ENCODE measurements at regions not wholly inside any gene's neighbourhood (a gene's known extent, or its start where the extent isn't known, plus 50 kb on each side); places are given as distances from the start of the nearest gene placed in this dataset.
A peak's percentile ranks its signal among the peaks of the same experiment; 100 is the strongest.

DNA sequence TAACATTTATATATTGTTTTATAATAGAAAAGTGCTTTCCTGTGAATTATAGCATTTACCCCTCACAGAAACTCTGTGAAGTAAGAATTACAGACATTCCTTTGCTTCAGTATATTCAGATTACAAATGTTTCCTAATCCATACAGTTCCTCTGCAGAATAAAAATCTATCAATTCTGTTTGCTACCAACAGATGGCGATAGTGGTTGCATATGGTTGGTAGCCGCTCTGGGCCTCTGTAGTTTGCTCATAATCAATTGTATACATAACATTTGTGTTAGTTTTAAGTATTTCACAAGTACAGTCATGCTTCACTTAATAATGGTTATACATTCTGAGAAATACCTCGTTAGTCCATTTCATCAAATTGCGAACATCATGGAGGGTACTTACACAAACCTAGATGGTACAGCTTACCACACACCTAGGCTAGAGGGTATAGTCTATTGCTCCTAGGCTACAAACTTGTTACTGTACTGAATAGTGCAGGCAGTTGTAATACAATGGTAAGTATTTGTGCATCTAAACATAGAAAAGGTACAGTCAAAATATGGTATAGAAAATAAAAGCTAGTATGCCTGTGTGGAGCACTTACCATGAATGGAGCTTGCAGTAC, 94.4 kb upstream of the STEAP4 start:
- Histone ChIP-seq H3K36me3 (ENCODE audit: control insufficient read depth in 2 of 2, extremely low read depth in 1 of 2, insufficient read depth in 2 of 2, low read length in 2 of 2) (no peaks in the 10 kb centered on the region), H3K9me3 (ENCODE audit: control insufficient read depth, low read depth, low read length) (no peaks in the 10 kb centered on the region), H3K27ac (ENCODE audit: control insufficient read depth, insufficient read depth, low read length) (no peak overlapping the region), H3K79me2 (ENCODE audit: control insufficient read depth, insufficient read depth, low read length) (no peaks in the 10 kb centered on the region), H3K4me2 (ENCODE audit: control insufficient read depth, extremely low read depth, insufficient read depth, low read depth, low read length) (no peak overlapping the region), H4K20me1 (ENCODE audit: control insufficient read depth, extremely low read depth, insufficient read depth, low read length) (no peaks in the 10 kb centered on the region), H3K4me3 (ENCODE audit: control insufficient read depth in 2 of 3, extremely low read depth in 1 of 3, insufficient read depth in 2 of 3, low read depth in 1 of 3, low read length in 3 of 3) (no peak overlapping the region), H3K9me1 (ENCODE audit: control insufficient read depth, extremely low read depth, insufficient read depth, low read length) (no peaks in the 10 kb centered on the region), H3K4me1 (ENCODE audit: control insufficient read depth, extremely low read depth, insufficient read depth, low read length) (no peaks in the 10 kb centered on the region), H3K27me3 (ENCODE audit: control insufficient read depth, extremely low read depth, insufficient read depth, low read length) (no peaks in the 10 kb centered on the region), H3K9ac (ENCODE audit: control insufficient read depth, extremely low read depth, insufficient read depth, low read length) (no peak overlapping the region), H2AFZ (ENCODE audit: control insufficient read depth, low read length) (no peak overlapping the region)
- dilution Hi-C loops (cut with MboI; ENCODE audit: extremely low pct_ligation_motif_present, low sequenced_read_pairs) = no loop called here
- FAIRE-seq (peak; percentile 32), DNase-seq (ENCODE audit: low read depth, low spot score) (no peak)
- TF ChIP-seq, protein P1, sequence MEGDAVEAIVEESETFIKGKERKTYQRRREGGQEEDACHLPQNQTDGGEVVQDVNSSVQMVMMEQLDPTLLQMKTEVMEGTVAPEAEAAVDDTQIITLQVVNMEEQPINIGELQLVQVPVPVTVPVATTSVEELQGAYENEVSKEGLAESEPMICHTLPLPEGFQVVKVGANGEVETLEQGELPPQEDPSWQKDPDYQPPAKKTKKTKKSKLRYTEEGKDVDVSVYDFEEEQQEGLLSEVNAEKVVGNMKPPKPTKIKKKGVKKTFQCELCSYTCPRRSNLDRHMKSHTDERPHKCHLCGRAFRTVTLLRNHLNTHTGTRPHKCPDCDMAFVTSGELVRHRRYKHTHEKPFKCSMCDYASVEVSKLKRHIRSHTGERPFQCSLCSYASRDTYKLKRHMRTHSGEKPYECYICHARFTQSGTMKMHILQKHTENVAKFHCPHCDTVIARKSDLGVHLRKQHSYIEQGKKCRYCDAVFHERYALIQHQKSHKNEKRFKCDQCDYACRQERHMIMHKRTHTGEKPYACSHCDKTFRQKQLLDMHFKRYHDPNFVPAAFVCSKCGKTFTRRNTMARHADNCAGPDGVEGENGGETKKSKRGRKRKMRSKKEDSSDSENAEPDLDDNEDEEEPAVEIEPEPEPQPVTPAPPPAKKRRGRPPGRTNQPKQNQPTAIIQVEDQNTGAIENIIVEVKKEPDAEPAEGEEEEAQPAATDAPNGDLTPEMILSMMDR (optimal IDR thresholded peaks at IDR 0.05 in 1 of 3, IDR thresholded peaks at IDR 0.05 in 1 of 3, conservative IDR thresholded peaks at IDR 0.05 in 1 of 3; ENCODE audit: extremely low read depth in 1 of 3, insufficient read depth in 2 of 3, low read length in 3 of 3) = peak; percentile 24 to 51 (median 39)
- TF ChIP-seq EZH2 (IDR thresholded peaks at IDR 0.05; ENCODE audit: low read length) = no peak

DNA sequence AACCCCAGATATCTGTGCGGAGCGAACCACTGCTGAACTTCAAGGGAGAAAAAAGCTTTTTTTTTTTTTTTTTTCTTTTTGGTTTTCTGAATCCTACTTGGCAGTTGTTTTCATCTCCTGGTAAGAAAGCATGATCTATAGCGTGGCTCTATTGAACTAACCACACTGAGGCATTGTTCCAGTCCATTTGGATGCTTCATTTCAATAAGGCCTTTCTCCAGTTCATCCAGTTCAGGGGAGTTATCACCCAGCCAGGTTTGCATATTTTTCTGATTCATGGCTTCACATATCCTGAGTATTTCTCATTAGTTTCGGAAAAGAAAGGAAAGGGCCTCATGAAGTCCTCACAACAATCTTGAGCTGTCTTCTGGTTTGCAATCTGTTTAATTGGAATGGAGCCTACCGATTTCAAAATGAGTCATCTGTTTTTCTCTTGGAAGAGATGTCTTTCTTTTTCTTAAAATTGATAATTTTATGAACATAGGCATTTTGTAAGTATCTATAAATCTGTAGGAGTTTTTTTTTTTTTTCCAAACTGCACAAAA, 93.1 kb upstream of the STEAP4 start:
- no peak for DNase-seq (ENCODE audit: low read depth, low spot score)
- dilution Hi-C loops (cut with MboI; ENCODE audit: extremely low pct_ligation_motif_present, low sequenced_read_pairs) = no loop called here

More for the DNA sequence above, 93.1 kb upstream of the STEAP4 start:
- FAIRE-seq = no peak
- Histone ChIP-seq H3K4me3 (ENCODE audit: control insufficient read depth in 2 of 3, extremely low read depth in 1 of 3, insufficient read depth in 2 of 3, low read depth in 1 of 3, low read length in 3 of 3) (no peak overlapping the region), H3K4me1 (ENCODE audit: control insufficient read depth, extremely low read depth, insufficient read depth, low read length) (no peaks in the 10 kb centered on the region), H4K20me1 (ENCODE audit: control insufficient read depth, extremely low read depth, insufficient read depth, low read length) (no peaks in the 10 kb centered on the region), H3K9me1 (ENCODE audit: control insufficient read depth, extremely low read depth, insufficient read depth, low read length) (no peaks in the 10 kb centered on the region), H3K36me3 (ENCODE audit: control insufficient read depth in 2 of 2, extremely low read depth in 1 of 2, insufficient read depth in 2 of 2, low read length in 2 of 2) (no peaks in the 10 kb centered on the region), H2AFZ (ENCODE audit: control insufficient read depth, low read length) (no peak overlapping the region), H3K9me3 (ENCODE audit: control insufficient read depth, low read depth, low read length) (no peaks in the 10 kb centered on the region), H3K27ac (ENCODE audit: control insufficient read depth, insufficient read depth, low read length) (no peak overlapping the region), H3K4me2 (ENCODE audit: control insufficient read depth, extremely low read depth, insufficient read depth, low read depth, low read length) (no peak overlapping the region), H3K79me2 (ENCODE audit: control insufficient read depth, insufficient read depth, low read length) (no peaks in the 10 kb centered on the region), H3K27me3 (ENCODE audit: control insufficient read depth, extremely low read depth, insufficient read depth, low read length) (no peaks in the 10 kb centered on the region), H3K9ac (ENCODE audit: control insufficient read depth, extremely low read depth, insufficient read depth, low read length) (no peak overlapping the region)
- no peak for TF ChIP-seq EZH2 (IDR thresholded peaks at IDR 0.05; ENCODE audit: low read length)
- TF ChIP-seq, protein P1 (optimal IDR thresholded peaks at IDR 0.05 in 1 of 3, IDR thresholded peaks at IDR 0.05 in 1 of 3, conservative IDR thresholded peaks at IDR 0.05 in 1 of 3; ENCODE audit: extremely low read depth in 1 of 3, insufficient read depth in 2 of 3, low read length in 3 of 3) = no peak
